HepG2 (cell line): ENCODE measurements at regions not wholly inside any gene's neighbourhood (a gene's known extent, or its start where the extent isn't known, plus 50 kb on each side); places are given as distances from the start of the nearest gene placed in this dataset.

Experiments used
- ATAC-seq: fragments of 200-7000 bp; cut with Tn5 transposase; 3 replicates; pipeline ENCODE4 v1.9.1; 2020; ENCODE audit warnings: mild to moderate bottlenecking, moderate library complexity
- BruUV-seq: library from RNA; stranded (reverse); fragments of 400-500 nt; replicated peaks from 2 replicates; lab custom pipeline; 2021; lab: Mats Ljungman, UMichigan
- CTCF ChIA-PET: fragments of 300-600 bp; formaldehyde crosslinking; extraction: SDS; loops from one replicate; lab custom pipeline; 2021; ENCODE audit warnings: low total read pairs, inconsistent platforms, low intra/inter-chr PET ratio; lab: Yijun Ruan, JAX
- POLR2A ChIA-PET: fragments of 350-600 bp; sonication (Branson Sonifier 250); formaldehyde crosslinking; loops from one replicate; lab custom pipeline; 2020; ENCODE audit warnings: antibody characterized with exemption, inconsistent platforms; lab: Yijun Ruan, JAX
- DNase-seq: peaks from one replicate; pipeline ENCODE4 v3.0.0-alpha.2; 2015; ENCODE audit warnings: low spot score
- FAIRE-seq: peaks from 3 replicates; lab custom pipeline; 2011; peaks lifted over from hg19 to GRCh38; lab: Jason Lieb, UNC
- H2AFZ ChIP-seq: one replicate; pipeline ENCODE4 v1.6.1; 2011; ENCODE audit warnings: low read length, inconsistent platforms
- H3K27ac ChIP-seq: fragments of 300-600 bp; 3 replicates; pipeline ENCODE4 v1.8.0; 2011; ENCODE audit warnings: mixed run types, mild to moderate bottlenecking, mixed read lengths, low read length, inconsistent platforms; ENCODE audit not compliant: insufficient read depth; ENCODE audit errors: extremely low read length
- H3K27me3 ChIP-seq, 2 experiments: fragments of 200-600 bp in 1 of 2; 2 replicates in 1 of 2; 3 replicates in 1 of 2; pipeline versions ENCODE4 v1.6.0 to v1.8.0; 2011; ENCODE audit warnings: low read length in 2 of 2, mild to moderate bottlenecking in 2 of 2, moderate library complexity in 2 of 2, inconsistent platforms in 1 of 2; ENCODE audit not compliant: insufficient read depth in 2 of 2, control insufficient read depth in 1 of 2
- H3K36me3 ChIP-seq, 2 experiments: fragments of 200-600 bp in 1 of 2; replicated peaks in 1 of 2; 2 replicates in 1 of 2; 3 replicates in 1 of 2; pipeline versions ENCODE4 v1.5.1 to v1.8.0; 2011; ENCODE audit warnings: low read length in 2 of 2, inconsistent platforms in 1 of 2; ENCODE audit not compliant: insufficient read depth in 2 of 2, control insufficient read depth in 1 of 2
- H3K4me1 ChIP-seq: 2 replicates; pipeline ENCODE4 v1.5.1; 2012; ENCODE audit warnings: low read length, inconsistent platforms; ENCODE audit not compliant: insufficient read depth
- H3K4me2 ChIP-seq: 2 replicates; pipeline ENCODE4 v1.6.0; 2011; ENCODE audit warnings: low read depth, low read length, inconsistent platforms
- H3K4me3 ChIP-seq, 3 experiments: fragments of 200-600 bp in 1 of 3; sonication (generic), shearing (Covaris generic) in 1 of 3; replicated peaks in 1 of 3; 2 replicates each; pipeline ENCODE4 v1.5.1; 2011 to 2016; ENCODE audit warnings: low read length in 3 of 3, inconsistent platforms in 2 of 3, low read depth in 2 of 3, mild to moderate bottlenecking in 2 of 3, control low read depth in 1 of 3, mixed read lengths in 1 of 3; ENCODE audit not compliant: insufficient read depth in 1 of 3
- H3K79me2 ChIP-seq: one replicate; pipeline ENCODE4 v1.6.1; 2011; ENCODE audit warnings: low read length, inconsistent platforms; ENCODE audit not compliant: insufficient read depth
- H3K9ac ChIP-seq: 2 replicates; pipeline ENCODE4 v1.6.0; 2011; ENCODE audit warnings: mild to moderate bottlenecking, low read depth, low read length, inconsistent platforms; ENCODE audit not compliant: insufficient read depth
- H3K9me3 ChIP-seq: 2 replicates; pipeline ENCODE4 v1.5.1; 2012; ENCODE audit warnings: mild to moderate bottlenecking, low read length
- H4K20me1 ChIP-seq: 2 replicates; pipeline ENCODE4 v1.6.0; 2011; ENCODE audit warnings: inconsistent platforms, mild to moderate bottlenecking, low read length, moderate library complexity; ENCODE audit not compliant: insufficient read depth
- ELF3 ChIP-seq: IDR thresholded peaks from 2 replicates; pipeline ENCODE4 v1.6.1; 2016; ENCODE audit warnings: missing genetic modification reagents, missing compliant biosample characterization
- FIP1L1 ChIP-seq: fragments of 200-400 bp; formaldehyde crosslinking; IDR thresholded peaks from 2 replicates; pipeline ENCODE4 v1.6.1; 2018; ENCODE audit warnings: low read depth, mild to moderate bottlenecking, low read length, moderate library complexity, borderline replicate concordance; ENCODE audit not compliant: insufficient read depth
- FOXK2 ChIP-seq: fragments of 450-650 bp; IDR thresholded peaks from 2 replicates; pipeline ENCODE4 v1.6.1; 2016
- KDM5B ChIP-seq: sonication (generic); formaldehyde crosslinking; IDR thresholded peaks from 2 replicates; pipeline ENCODE4 v1.4.0; 2020; ENCODE audit warnings: missing genetic modification reagents, mild to moderate bottlenecking, borderline replicate concordance
- NFIC ChIP-seq: IDR thresholded peaks from 2 replicates; pipeline ENCODE4 v1.6.1; 2012; ENCODE audit warnings: mild to moderate bottlenecking, low read length, inconsistent platforms
- POGZ ChIP-seq: sonication (generic); formaldehyde crosslinking; IDR thresholded peaks from 2 replicates; pipeline ENCODE4 v1.4.0; 2020; ENCODE audit warnings: mild to moderate bottlenecking, missing genetic modification reagents
- REL ChIP-seq: sonication (generic); formaldehyde crosslinking; conservative IDR thresholded peaks from 2 replicates; pipeline ENCODE4 v1.8.0; 2022; ENCODE audit warnings: mild to moderate bottlenecking, missing genetic modification reagents, moderate library complexity
- SP1 ChIP-seq, 2 experiments: fragments of 450-650 bp in 1 of 2; sonication (generic) in 1 of 2; formaldehyde crosslinking in 1 of 2; IDR thresholded peaks; 2 replicates each; pipeline versions ENCODE4 v1.4.0 to v1.6.1; 2016 to 2020; ENCODE audit warnings: missing genetic modification reagents in 1 of 2
- TARDBP ChIP-seq: sonication (generic); formaldehyde crosslinking; IDR thresholded peaks from 2 replicates; pipeline ENCODE4 v1.8.0; 2022; ENCODE audit warnings: mild to moderate bottlenecking, missing genetic modification reagents
- ZKSCAN8 ChIP-seq: IDR thresholded peaks from 2 replicates; pipeline ENCODE4 v1.6.1; 2016; ENCODE audit warnings: borderline replicate concordance, missing genetic modification reagents, missing compliant biosample characterization
- ZNF235 ChIP-seq: sonication (generic); formaldehyde crosslinking; IDR thresholded peaks from 2 replicates; pipeline ENCODE4 v1.8.1; 2023; ENCODE audit warnings: mild to moderate bottlenecking, missing genetic modification reagents, borderline replicate concordance
- ZNF274 ChIP-seq: sonication (generic); formaldehyde crosslinking; IDR thresholded peaks from 2 replicates; pipeline ENCODE4 v1.5.1; 2020; ENCODE audit warnings: mild to moderate bottlenecking, missing genetic modification reagents
- ZNF383 ChIP-seq: sonication (generic); formaldehyde crosslinking; IDR thresholded peaks from 2 replicates; pipeline ENCODE4 v1.4.0; 2020; ENCODE audit warnings: missing genetic modification reagents, mild to moderate bottlenecking, borderline replicate concordance
- WGBS: methylation state at CpG from one replicate; pipeline ENCODE4 v1.1.6; 2017; ENCODE audit warnings: low lambda C conversion rate; 5-methylcytosine and 5-hydroxymethylcytosine counted together
- in situ Hi-C: cut with HindIII; loops from 2 replicates; pipeline ENCODE4 v1.10.0; 2017; ENCODE audit warnings: low pct_unique_long_range_greater_than_20kb; ENCODE audit not compliant: extremely low pct_ligation_motif_present
- intact Hi-C: fragments of 100-400 bp; cut with micrococcal nuclease; formaldehyde crosslinking; loops from one replicate; pipeline ENCODE4 v1.10.0; 2022; ENCODE audit not compliant: unreplicated experiment
- TF ChIP-seq, protein P1 (sequence below): sonication (generic); formaldehyde crosslinking; IDR thresholded peaks from 2 replicates; pipeline ENCODE4 v1.9.0; 2022; ENCODE audit warnings: missing genetic modification reagents, mild to moderate bottlenecking, borderline replicate concordance
- TF ChIP-seq, protein P2 (sequence below): sonication (generic); formaldehyde crosslinking; IDR thresholded peaks from 2 replicates; pipeline ENCODE4 v1.4.0; 2020; ENCODE audit warnings: mild to moderate bottlenecking, missing genetic modification reagents
- TF ChIP-seq, protein P3 (sequence below): sonication (generic); formaldehyde crosslinking; IDR thresholded peaks from 2 replicates; pipeline ENCODE4 v1.4.0; 2020; ENCODE audit warnings: missing genetic modification reagents
- TF ChIP-seq, protein P4 (sequence below): sonication (generic); formaldehyde crosslinking; IDR thresholded peaks from 2 replicates; pipeline ENCODE4 v1.5.0; 2020; ENCODE audit warnings: mild to moderate bottlenecking, missing genetic modification reagents

DNA sequence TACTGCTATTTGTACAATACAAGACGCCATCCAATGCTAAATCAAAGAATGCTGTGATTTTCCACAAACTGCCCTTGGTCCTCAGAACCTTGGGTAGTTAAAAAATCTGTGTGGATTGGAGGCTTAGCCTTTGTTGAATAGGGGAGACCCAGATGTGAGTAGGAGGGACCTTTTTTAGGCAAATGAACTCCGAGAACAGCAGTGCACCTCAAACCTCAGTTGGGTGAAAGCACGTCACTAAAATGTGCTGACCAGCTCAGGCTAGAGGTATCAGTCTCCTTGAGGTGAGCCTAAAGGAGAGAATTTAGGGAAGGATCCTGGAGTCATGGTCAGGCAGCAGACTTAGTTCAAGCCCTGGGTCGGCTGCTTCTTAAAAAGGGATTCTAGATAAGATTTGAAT lies 200.7 kb downstream of the SOX2 start:
- H3K9me3 ChIP-seq: no peaks in the 10 kb centered on the region
- no peak overlapping the region for H3K4me2 ChIP-seq
- no peak for TF ChIP-seq NFIC
- no peak for TF ChIP-seq FIP1L1
- TF ChIP-seq ELF3: no peak
- TF ChIP-seq SP1 (IDR thresholded peaks at IDR 0.05): no peak
- no peak for TF ChIP-seq SP1 (CRISPR knock-in tag; IDR thresholded peaks at IDR 0.05)
- TF ChIP-seq, protein P1, sequence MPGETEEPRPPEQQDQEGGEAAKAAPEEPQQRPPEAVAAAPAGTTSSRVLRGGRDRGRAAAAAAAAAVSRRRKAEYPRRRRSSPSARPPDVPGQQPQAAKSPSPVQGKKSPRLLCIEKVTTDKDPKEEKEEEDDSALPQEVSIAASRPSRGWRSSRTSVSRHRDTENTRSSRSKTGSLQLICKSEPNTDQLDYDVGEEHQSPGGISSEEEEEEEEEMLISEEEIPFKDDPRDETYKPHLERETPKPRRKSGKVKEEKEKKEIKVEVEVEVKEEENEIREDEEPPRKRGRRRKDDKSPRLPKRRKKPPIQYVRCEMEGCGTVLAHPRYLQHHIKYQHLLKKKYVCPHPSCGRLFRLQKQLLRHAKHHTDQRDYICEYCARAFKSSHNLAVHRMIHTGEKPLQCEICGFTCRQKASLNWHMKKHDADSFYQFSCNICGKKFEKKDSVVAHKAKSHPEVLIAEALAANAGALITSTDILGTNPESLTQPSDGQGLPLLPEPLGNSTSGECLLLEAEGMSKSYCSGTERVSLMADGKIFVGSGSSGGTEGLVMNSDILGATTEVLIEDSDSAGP (CRISPR knock-in tag): no peak
- TF ChIP-seq ZNF274 (CRISPR knock-in tag): no peak
- no peak for TF ChIP-seq ZNF383
- TF ChIP-seq FOXK2: no peak
- TF ChIP-seq ZKSCAN8 (CRISPR knock-in tag): no peak
- TF ChIP-seq, protein P2, sequence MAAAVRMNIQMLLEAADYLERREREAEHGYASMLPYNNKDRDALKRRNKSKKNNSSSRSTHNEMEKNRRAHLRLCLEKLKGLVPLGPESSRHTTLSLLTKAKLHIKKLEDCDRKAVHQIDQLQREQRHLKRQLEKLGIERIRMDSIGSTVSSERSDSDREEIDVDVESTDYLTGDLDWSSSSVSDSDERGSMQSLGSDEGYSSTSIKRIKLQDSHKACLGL (CRISPR knock-in tag): no peak
- no peak for TF ChIP-seq POGZ (CRISPR knock-in tag)
- no peak for TF ChIP-seq REL
- TF ChIP-seq, protein P3, sequence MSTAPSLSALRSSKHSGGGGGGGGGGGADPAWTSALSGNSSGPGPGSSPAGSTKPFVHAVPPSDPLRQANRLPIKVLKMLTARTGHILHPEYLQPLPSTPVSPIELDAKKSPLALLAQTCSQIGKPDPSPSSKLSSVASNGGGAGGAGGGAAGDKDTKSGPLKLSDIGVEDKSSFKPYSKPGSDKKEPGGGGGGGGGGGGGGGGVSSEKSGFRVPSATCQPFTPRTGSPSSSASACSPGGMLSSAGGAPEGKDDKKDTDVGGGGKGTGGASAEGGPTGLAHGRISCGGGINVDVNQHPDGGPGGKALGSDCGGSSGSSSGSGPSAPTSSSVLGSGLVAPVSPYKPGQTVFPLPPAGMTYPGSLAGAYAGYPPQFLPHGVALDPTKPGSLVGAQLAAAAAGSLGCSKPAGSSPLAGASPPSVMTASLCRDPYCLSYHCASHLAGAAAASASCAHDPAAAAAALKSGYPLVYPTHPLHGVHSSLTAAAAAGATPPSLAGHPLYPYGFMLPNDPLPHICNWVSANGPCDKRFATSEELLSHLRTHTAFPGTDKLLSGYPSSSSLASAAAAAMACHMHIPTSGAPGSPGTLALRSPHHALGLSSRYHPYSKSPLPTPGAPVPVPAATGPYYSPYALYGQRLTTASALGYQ: no peak
- TF ChIP-seq TARDBP (CRISPR knock-in tag): no peak
- TF ChIP-seq ZNF235 (CRISPR knock-in tag): no peak
- TF ChIP-seq, protein P4, sequence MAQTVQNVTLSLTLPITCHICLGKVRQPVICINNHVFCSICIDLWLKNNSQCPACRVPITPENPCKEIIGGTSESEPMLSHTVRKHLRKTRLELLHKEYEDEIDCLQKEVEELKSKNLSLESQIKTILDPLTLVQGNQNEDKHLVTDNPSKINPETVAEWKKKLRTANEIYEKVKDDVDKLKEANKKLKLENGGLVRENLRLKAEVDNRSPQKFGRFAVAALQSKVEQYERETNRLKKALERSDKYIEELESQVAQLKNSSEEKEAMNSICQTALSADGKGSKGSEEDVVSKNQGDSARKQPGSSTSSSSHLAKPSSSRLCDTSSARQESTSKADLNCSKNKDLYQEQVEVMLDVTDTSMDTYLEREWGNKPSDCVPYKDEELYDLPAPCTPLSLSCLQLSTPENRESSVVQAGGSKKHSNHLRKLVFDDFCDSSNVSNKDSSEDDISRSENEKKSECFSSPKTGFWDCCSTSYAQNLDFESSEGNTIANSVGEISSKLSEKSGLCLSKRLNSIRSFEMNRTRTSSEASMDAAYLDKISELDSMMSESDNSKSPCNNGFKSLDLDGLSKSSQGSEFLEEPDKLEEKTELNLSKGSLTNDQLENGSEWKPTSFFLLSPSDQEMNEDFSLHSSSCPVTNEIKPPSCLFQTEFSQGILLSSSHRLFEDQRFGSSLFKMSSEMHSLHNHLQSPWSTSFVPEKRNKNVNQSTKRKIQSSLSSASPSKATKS (CRISPR knock-in tag): no peak
- TF ChIP-seq KDM5B (CRISPR knock-in tag): no peak
- H3K36me3 ChIP-seq: no peaks in the 10 kb centered on the region
- no peak overlapping the region for H2AFZ ChIP-seq
- 0% methylated on average over 3 of the region's 4 CpGs for WGBS
- H3K27me3 ChIP-seq: no peaks in the 10 kb centered on the region
- FAIRE-seq: no peak
- no peak overlapping the region for H3K4me3 ChIP-seq
- intact Hi-C loops (no loop called here), in situ Hi-C loops (no loop called here)
- ChIA-PET CTCF (no interaction called here), POLR2A (no interaction called here)
- no peak overlapping the region for H3K27ac ChIP-seq
- H3K4me1 ChIP-seq: no peaks in the 10 kb centered on the region
- no peaks in the 10 kb centered on the region for H3K79me2 ChIP-seq
- no peak overlapping the region for H3K9ac ChIP-seq
- no peak for ATAC-seq
- no peaks in the 10 kb centered on the region for H4K20me1 ChIP-seq
- BruUV-seq: no TSS peak
- no peak for DNase-seq
